SU-DHL-6 (cell line): ENCODE measurements at regions not wholly inside any gene's neighbourhood (a gene's known extent, or its start where the extent isn't known, plus 50 kb on each side); places are given as distances from the start of the nearest gene placed in this dataset.

Experiments used
- EZH2phosphoT487 ChIP-seq: fragments of 200-600 bp; sonication (generic), shearing (Covaris generic); conservative IDR thresholded peaks from 2 replicates; pipeline ENCODE4 v1.6.1; 2018; ENCODE audit warnings: mild to moderate bottlenecking, antibody characterized with exemption, low read length, moderate library complexity, mixed read lengths
- TF ChIP-seq, protein P1 (sequence below): fragments of 200-600 bp; sonication (generic); IDR thresholded peaks from one replicate; pipeline ENCODE4 v1.5.1; 2017; ENCODE audit warnings: antibody characterized with exemption, mild to moderate bottlenecking, low read length, moderate library complexity; ENCODE audit not compliant: insufficient read depth, poor library complexity, severe bottlenecking

DNA sequence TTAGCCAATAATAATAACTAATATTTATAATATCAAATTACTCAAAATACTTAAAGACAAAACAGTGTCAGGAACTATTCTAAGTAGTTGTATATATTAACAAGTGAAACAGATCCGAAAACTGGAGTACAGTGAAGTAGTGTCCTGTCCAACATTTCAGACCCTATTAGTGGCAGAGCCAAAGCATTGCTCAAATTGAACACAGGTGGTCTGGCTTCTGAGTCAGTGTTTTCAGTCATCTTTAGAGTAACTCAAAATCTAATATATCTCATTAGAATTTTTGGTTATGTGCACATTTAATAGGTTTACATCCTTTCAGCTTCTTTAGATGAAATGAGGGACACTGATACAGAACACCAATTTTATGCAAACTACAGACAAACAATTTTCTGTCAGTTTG, 652.5 kb downstream of the CDH11 start:
- TF ChIP-seq, protein P1, sequence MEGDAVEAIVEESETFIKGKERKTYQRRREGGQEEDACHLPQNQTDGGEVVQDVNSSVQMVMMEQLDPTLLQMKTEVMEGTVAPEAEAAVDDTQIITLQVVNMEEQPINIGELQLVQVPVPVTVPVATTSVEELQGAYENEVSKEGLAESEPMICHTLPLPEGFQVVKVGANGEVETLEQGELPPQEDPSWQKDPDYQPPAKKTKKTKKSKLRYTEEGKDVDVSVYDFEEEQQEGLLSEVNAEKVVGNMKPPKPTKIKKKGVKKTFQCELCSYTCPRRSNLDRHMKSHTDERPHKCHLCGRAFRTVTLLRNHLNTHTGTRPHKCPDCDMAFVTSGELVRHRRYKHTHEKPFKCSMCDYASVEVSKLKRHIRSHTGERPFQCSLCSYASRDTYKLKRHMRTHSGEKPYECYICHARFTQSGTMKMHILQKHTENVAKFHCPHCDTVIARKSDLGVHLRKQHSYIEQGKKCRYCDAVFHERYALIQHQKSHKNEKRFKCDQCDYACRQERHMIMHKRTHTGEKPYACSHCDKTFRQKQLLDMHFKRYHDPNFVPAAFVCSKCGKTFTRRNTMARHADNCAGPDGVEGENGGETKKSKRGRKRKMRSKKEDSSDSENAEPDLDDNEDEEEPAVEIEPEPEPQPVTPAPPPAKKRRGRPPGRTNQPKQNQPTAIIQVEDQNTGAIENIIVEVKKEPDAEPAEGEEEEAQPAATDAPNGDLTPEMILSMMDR = no peak
- no peak for TF ChIP-seq EZH2phosphoT487
